HepG2 (cell line): ENCODE measurements at regions not wholly inside any gene's neighbourhood (a gene's known extent, or its start where the extent isn't known, plus 50 kb on each side); places are given as distances from the start of the nearest gene placed in this dataset.

Source experiments
- ATAC-seq: fragments of 200-7000 bp; cut with Tn5 transposase; 3 replicates; pipeline ENCODE4 v1.9.1; 2020; ENCODE audit warnings: mild to moderate bottlenecking, moderate library complexity
- BruUV-seq: library from RNA; stranded (reverse); fragments of 400-500 nt; replicated peaks from 2 replicates; lab custom pipeline; 2021; lab: Mats Ljungman, UMichigan
- CTCF ChIA-PET: fragments of 300-600 bp; formaldehyde crosslinking; extraction: SDS; loops from one replicate; lab custom pipeline; 2021; ENCODE audit warnings: low total read pairs, inconsistent platforms, low intra/inter-chr PET ratio; lab: Yijun Ruan, JAX
- POLR2A ChIA-PET: fragments of 350-600 bp; sonication (Branson Sonifier 250); formaldehyde crosslinking; loops from one replicate; lab custom pipeline; 2020; ENCODE audit warnings: antibody characterized with exemption, inconsistent platforms; lab: Yijun Ruan, JAX
- DNase-seq: peaks from one replicate; pipeline ENCODE4 v3.0.0-alpha.2; 2015; ENCODE audit warnings: low spot score
- FAIRE-seq: peaks from 3 replicates; lab custom pipeline; 2011; peaks lifted over from hg19 to GRCh38; lab: Jason Lieb, UNC
- H2AFZ ChIP-seq: one replicate; pipeline ENCODE4 v1.6.1; 2011; ENCODE audit warnings: low read length, inconsistent platforms
- H3K27ac ChIP-seq: fragments of 300-600 bp; 3 replicates; pipeline ENCODE4 v1.8.0; 2011; ENCODE audit warnings: mixed run types, mild to moderate bottlenecking, mixed read lengths, low read length, inconsistent platforms; ENCODE audit not compliant: insufficient read depth; ENCODE audit errors: extremely low read length
- H3K27me3 ChIP-seq, 2 experiments: fragments of 200-600 bp in 1 of 2; 2 replicates in 1 of 2; 3 replicates in 1 of 2; pipeline versions ENCODE4 v1.6.0 to v1.8.0; 2011; ENCODE audit warnings: low read length in 2 of 2, mild to moderate bottlenecking in 2 of 2, moderate library complexity in 2 of 2, inconsistent platforms in 1 of 2; ENCODE audit not compliant: insufficient read depth in 2 of 2, control insufficient read depth in 1 of 2
- H3K36me3 ChIP-seq, 2 experiments: fragments of 200-600 bp in 1 of 2; replicated peaks in 1 of 2; 2 replicates in 1 of 2; 3 replicates in 1 of 2; pipeline versions ENCODE4 v1.5.1 to v1.8.0; 2011; ENCODE audit warnings: low read length in 2 of 2, inconsistent platforms in 1 of 2; ENCODE audit not compliant: insufficient read depth in 2 of 2, control insufficient read depth in 1 of 2
- H3K4me1 ChIP-seq: 2 replicates; pipeline ENCODE4 v1.5.1; 2012; ENCODE audit warnings: low read length, inconsistent platforms; ENCODE audit not compliant: insufficient read depth
- H3K4me2 ChIP-seq: 2 replicates; pipeline ENCODE4 v1.6.0; 2011; ENCODE audit warnings: low read depth, low read length, inconsistent platforms
- H3K4me3 ChIP-seq, 3 experiments: fragments of 200-600 bp in 1 of 3; sonication (generic), shearing (Covaris generic) in 1 of 3; replicated peaks in 1 of 3; 2 replicates each; pipeline ENCODE4 v1.5.1; 2011 to 2016; ENCODE audit warnings: low read length in 3 of 3, inconsistent platforms in 2 of 3, low read depth in 2 of 3, mild to moderate bottlenecking in 2 of 3, control low read depth in 1 of 3, mixed read lengths in 1 of 3; ENCODE audit not compliant: insufficient read depth in 1 of 3
- H3K79me2 ChIP-seq: one replicate; pipeline ENCODE4 v1.6.1; 2011; ENCODE audit warnings: low read length, inconsistent platforms; ENCODE audit not compliant: insufficient read depth
- H3K9ac ChIP-seq: 2 replicates; pipeline ENCODE4 v1.6.0; 2011; ENCODE audit warnings: mild to moderate bottlenecking, low read depth, low read length, inconsistent platforms; ENCODE audit not compliant: insufficient read depth
- H3K9me3 ChIP-seq: 2 replicates; pipeline ENCODE4 v1.5.1; 2012; ENCODE audit warnings: mild to moderate bottlenecking, low read length
- H4K20me1 ChIP-seq: 2 replicates; pipeline ENCODE4 v1.6.0; 2011; ENCODE audit warnings: inconsistent platforms, mild to moderate bottlenecking, low read length, moderate library complexity; ENCODE audit not compliant: insufficient read depth
- EEA1 ChIP-seq: sonication (generic); formaldehyde crosslinking; IDR thresholded peaks from 2 replicates; pipeline ENCODE4 v1.5.1; 2020; ENCODE audit warnings: mild to moderate bottlenecking, missing genetic modification reagents, borderline replicate concordance
- EHMT2 ChIP-seq: fragments of 200-600 bp; sonication (generic); IDR thresholded peaks from 2 replicates; pipeline ENCODE4 v1.7.0; 2017; ENCODE audit warnings: antibody characterized with exemption, low read depth, low read length, borderline replicate concordance
- KDM2A ChIP-seq: sonication (generic); formaldehyde crosslinking; IDR thresholded peaks from 2 replicates; pipeline ENCODE4 v1.4.0; 2020; ENCODE audit warnings: low read depth, missing genetic modification reagents, borderline replicate concordance
- KLF12 ChIP-seq: sonication (generic); formaldehyde crosslinking; IDR thresholded peaks from 2 replicates; pipeline ENCODE4 v1.4.0; 2020; ENCODE audit warnings: missing genetic modification reagents, borderline replicate concordance
- MAF1 ChIP-seq: sonication (generic); formaldehyde crosslinking; IDR thresholded peaks from 2 replicates; pipeline ENCODE4 v1.5.0; 2020; ENCODE audit warnings: missing genetic modification reagents, borderline replicate concordance
- RORA ChIP-seq: sonication (generic); formaldehyde crosslinking; IDR thresholded peaks from 2 replicates; pipeline ENCODE4 v1.5.0; 2020; ENCODE audit warnings: mild to moderate bottlenecking, missing genetic modification reagents, moderate library complexity
- SYNCRIP ChIP-seq: fragments of 200-400 bp; formaldehyde crosslinking; IDR thresholded peaks from 2 replicates; pipeline ENCODE4 v1.6.1; 2018; ENCODE audit warnings: mild to moderate bottlenecking, low read depth, low read length; ENCODE audit not compliant: insufficient read depth
- TGIF2 ChIP-seq: IDR thresholded peaks from 2 replicates; pipeline ENCODE4 v1.6.1; 2016; ENCODE audit warnings: control low read depth, missing compliant biosample characterization
- ZNF230 ChIP-seq: sonication (generic); formaldehyde crosslinking; IDR thresholded peaks from 2 replicates; pipeline ENCODE4 v1.4.0; 2020; ENCODE audit warnings: mild to moderate bottlenecking, missing genetic modification reagents
- ZNF572 ChIP-seq: sonication (generic); formaldehyde crosslinking; IDR thresholded peaks from 2 replicates; pipeline ENCODE4 v1.5.1; 2020; ENCODE audit warnings: mild to moderate bottlenecking, missing genetic modification reagents
- ZNF589 ChIP-seq: sonication (generic); formaldehyde crosslinking; conservative IDR thresholded peaks from 2 replicates; pipeline ENCODE4 v1.8.0; 2022; ENCODE audit warnings: mild to moderate bottlenecking, moderate library complexity, missing genetic modification reagents
- WGBS: methylation state at CpG from one replicate; pipeline ENCODE4 v1.1.6; 2017; ENCODE audit warnings: low lambda C conversion rate; 5-methylcytosine and 5-hydroxymethylcytosine counted together
- in situ Hi-C: cut with HindIII; loops from 2 replicates; pipeline ENCODE4 v1.10.0; 2017; ENCODE audit warnings: low pct_unique_long_range_greater_than_20kb; ENCODE audit not compliant: extremely low pct_ligation_motif_present
- intact Hi-C: fragments of 100-400 bp; cut with micrococcal nuclease; formaldehyde crosslinking; loops from one replicate; pipeline ENCODE4 v1.10.0; 2022; ENCODE audit not compliant: unreplicated experiment
- TF ChIP-seq, protein P1 (sequence below): sonication (generic); formaldehyde crosslinking; IDR thresholded peaks from 2 replicates; pipeline ENCODE4 v1.5.0; 2020; ENCODE audit warnings: mild to moderate bottlenecking, missing genetic modification reagents
- TF ChIP-seq, protein P2 (sequence below): IDR thresholded peaks from 2 replicates; pipeline ENCODE4 v1.6.1; 2016; ENCODE audit warnings: mild to moderate bottlenecking
- TF ChIP-seq, protein P3 (sequence below): sonication (generic); formaldehyde crosslinking; IDR thresholded peaks from 2 replicates; pipeline ENCODE4 v1.8.0; 2022; ENCODE audit warnings: mild to moderate bottlenecking, missing genetic modification reagents; ENCODE audit not compliant: insufficient replicate concordance
- TF ChIP-seq, protein P4 (sequence below): sonication (generic); formaldehyde crosslinking; IDR thresholded peaks from 2 replicates; pipeline ENCODE4 v1.4.0; 2020; ENCODE audit warnings: mild to moderate bottlenecking, missing genetic modification reagents

DNA sequence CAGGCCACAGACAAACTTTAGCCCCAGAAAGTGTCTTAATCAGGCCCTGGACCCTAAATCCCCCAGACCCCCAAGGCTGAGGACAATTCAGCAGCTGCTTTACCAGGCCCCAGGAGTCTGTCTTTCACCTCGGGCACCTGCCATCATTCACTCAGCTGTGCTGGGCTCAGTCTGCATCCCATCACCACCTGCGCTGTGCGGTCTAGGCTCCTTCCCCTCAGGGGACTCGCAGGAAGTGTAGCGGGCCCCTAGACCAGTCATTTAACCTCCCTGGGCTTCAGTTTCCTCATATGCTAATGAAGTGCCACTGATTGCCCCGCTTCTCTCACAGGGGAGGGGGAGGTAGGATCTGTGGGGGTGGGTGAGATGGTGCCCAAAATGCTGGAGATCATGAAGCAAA is 76.4 kb upstream of the ZMIZ1 start (continued):
- TF ChIP-seq KLF12, result no peak
- no peak for TF ChIP-seq EHMT2
- no peak for TF ChIP-seq SYNCRIP
- no peak for TF ChIP-seq EEA1
- no peak for TF ChIP-seq KDM2A (CRISPR knock-in tag)
- TF ChIP-seq MAF1 (CRISPR knock-in tag), result no peak

DNA sequence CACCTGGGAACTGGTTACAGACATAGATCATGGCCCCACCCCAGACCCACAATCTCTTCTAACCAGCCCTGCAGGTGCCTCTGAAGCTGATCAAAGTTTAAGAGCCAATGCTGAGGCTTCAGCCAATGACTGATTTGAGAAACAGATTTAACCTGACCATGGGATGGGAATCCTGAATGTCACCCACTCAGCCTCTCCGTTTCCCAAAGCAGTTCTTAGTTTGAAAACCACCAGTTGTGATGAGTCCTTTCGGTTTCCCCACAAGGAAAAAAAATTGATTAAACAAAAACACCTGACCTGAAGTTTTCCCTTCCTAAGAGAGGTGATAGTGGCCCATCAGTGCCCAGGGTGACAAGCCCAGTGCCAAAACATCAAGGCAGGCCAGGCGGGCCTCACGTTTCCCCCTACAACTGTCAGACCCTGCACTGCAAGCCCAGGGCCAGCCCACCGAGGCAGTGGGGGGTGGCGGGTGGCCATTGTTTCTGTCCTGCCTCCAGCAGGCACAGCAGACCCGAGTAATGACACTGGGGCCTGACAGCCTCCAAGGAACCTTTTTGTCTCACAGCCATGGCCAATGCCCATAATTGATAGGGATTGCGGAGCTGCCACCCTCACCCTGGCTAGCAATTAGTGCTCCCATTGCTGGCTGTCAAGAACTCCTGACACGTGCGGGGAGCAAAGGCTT is 75.4 kb upstream of the ZMIZ1 start:
- POLR2A ChIA-PET, result no interaction called here
- no TSS peak for BruUV-seq
- H3K27ac ChIP-seq, result no peak overlapping the region
- TF ChIP-seq, protein P1, sequence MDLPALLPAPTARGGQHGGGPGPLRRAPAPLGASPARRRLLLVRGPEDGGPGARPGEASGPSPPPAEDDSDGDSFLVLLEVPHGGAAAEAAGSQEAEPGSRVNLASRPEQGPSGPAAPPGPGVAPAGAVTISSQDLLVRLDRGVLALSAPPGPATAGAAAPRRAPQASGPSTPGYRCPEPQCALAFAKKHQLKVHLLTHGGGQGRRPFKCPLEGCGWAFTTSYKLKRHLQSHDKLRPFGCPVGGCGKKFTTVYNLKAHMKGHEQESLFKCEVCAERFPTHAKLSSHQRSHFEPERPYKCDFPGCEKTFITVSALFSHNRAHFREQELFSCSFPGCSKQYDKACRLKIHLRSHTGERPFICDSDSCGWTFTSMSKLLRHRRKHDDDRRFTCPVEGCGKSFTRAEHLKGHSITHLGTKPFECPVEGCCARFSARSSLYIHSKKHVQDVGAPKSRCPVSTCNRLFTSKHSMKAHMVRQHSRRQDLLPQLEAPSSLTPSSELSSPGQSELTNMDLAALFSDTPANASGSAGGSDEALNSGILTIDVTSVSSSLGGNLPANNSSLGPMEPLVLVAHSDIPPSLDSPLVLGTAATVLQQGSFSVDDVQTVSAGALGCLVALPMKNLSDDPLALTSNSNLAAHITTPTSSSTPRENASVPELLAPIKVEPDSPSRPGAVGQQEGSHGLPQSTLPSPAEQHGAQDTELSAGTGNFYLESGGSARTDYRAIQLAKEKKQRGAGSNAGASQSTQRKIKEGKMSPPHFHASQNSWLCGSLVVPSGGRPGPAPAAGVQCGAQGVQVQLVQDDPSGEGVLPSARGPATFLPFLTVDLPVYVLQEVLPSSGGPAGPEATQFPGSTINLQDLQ (CRISPR knock-in tag), result no peak
- TF ChIP-seq, protein P2, sequence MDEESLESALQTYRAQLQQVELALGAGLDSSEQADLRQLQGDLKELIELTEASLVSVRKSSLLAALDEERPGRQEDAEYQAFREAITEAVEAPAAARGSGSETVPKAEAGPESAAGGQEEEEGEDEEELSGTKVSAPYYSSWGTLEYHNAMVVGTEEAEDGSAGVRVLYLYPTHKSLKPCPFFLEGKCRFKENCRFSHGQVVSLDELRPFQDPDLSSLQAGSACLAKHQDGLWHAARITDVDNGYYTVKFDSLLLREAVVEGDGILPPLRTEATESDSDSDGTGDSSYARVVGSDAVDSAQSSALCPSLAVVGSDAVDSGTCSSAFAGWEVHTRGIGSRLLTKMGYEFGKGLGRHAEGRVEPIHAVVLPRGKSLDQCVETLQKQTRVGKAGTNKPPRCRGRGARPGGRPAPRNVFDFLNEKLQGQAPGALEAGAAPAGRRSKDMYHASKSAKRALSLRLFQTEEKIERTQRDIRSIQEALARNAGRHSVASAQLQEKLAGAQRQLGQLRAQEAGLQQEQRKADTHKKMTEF, result no peak
- no peak for TF ChIP-seq ZNF589
- TF ChIP-seq, protein P3, sequence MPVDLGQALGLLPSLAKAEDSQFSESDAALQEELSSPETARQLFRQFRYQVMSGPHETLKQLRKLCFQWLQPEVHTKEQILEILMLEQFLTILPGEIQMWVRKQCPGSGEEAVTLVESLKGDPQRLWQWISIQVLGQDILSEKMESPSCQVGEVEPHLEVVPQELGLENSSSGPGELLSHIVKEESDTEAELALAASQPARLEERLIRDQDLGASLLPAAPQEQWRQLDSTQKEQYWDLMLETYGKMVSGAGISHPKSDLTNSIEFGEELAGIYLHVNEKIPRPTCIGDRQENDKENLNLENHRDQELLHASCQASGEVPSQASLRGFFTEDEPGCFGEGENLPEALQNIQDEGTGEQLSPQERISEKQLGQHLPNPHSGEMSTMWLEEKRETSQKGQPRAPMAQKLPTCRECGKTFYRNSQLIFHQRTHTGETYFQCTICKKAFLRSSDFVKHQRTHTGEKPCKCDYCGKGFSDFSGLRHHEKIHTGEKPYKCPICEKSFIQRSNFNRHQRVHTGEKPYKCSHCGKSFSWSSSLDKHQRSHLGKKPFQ (CRISPR knock-in tag), result no peak
- TF ChIP-seq, protein P4, sequence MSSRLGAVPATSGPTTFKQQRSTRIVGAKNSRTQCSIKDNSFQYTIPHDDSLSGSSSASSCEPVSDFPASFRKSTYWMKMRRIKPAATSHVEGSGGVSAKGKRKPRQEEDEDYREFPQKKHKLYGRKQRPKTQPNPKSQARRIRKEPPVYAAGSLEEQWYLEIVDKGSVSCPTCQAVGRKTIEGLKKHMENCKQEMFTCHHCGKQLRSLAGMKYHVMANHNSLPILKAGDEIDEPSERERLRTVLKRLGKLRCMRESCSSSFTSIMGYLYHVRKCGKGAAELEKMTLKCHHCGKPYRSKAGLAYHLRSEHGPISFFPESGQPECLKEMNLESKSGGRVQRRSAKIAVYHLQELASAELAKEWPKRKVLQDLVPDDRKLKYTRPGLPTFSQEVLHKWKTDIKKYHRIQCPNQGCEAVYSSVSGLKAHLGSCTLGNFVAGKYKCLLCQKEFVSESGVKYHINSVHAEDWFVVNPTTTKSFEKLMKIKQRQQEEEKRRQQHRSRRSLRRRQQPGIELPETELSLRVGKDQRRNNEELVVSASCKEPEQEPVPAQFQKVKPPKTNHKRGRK (CRISPR knock-in tag), result no peak
- TF ChIP-seq RORA (CRISPR knock-in tag), result no peak
- TF ChIP-seq TGIF2 (CRISPR knock-in tag), result no peak
- no peak for TF ChIP-seq ZNF572 (CRISPR knock-in tag)
- no peak for TF ChIP-seq ZNF230 (CRISPR knock-in tag)
- TF ChIP-seq, all 625 proteins: peak for 0
- Histone ChIP-seq H3K27me3 (peaks cover 3 to 38% of the 10 kb centered on the region in 2 experiments; a peak in 3 of 5 replicates), H3K9me3 (no peaks in the 10 kb centered on the region), H3K36me3 (no peaks in the 10 kb centered on the region), H2AFZ (no peak overlapping the region), H4K20me1 (no peaks in the 10 kb centered on the region), H3K4me3 (no peak overlapping the region), H3K9ac (no peak overlapping the region), H3K4me1 (peaks cover 42% of the 10 kb centered on the region), H3K79me2 (no peaks in the 10 kb centered on the region), H3K4me2 (no peak overlapping the region)
- CTCF ChIA-PET, result no interaction called here
- DNase-seq, result no peak
- no peak for FAIRE-seq
- intact Hi-C loops, result no loop called here
- no peak for ATAC-seq
- in situ Hi-C loops, result no loop called here
- WGBS, result 19% methylated on average over 4 of the region's 10 CpGs
